DMS 273 treated with DMSO at 0.1 percent for 48 hours (cell line): ENCODE measurements at regions not wholly inside any gene's neighbourhood (a gene's known extent, or its start where the extent isn't known, plus 50 kb on each side); places are given as distances from the start of the nearest gene placed in this dataset.

Experiments
- DNase-seq: peaks from one replicate; lab custom pipeline; 2025; lab: John Stamatoyannopoulos, UW

- no peak for DNase-seq
Measured at GRCh38 chr13:80126389-80127068, 214.4 kb downstream of the SPRY2 start.

GRCh38 chr13:80123945-80124344 is 217.0 kb downstream of the SPRY2 start:
- no peak for DNase-seq

- no peak for DNase-seq
Measured at GRCh38 chr13:80121038-80121437, 219.9 kb downstream of the SPRY2 start.

DNA sequence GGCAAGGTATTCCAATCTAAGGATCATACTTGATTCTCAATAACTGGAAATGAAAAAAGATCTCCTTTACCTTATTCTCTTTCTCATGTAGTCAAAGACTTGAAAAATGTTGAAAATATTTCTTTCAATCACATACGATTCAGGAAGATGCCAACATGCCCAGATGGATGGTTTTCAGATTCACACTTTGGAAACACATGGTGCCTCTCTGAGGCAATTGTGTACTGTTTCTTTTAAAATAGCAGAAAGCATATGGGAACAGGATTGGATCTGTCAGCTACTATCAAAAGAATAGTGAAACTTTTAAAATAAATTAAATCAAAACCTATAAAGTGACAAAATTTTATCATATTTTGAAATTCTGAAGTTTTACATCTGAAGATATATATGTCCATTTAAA is 222.4 kb downstream of the SPRY2 start:
- DNase-seq = no peak

DNA sequence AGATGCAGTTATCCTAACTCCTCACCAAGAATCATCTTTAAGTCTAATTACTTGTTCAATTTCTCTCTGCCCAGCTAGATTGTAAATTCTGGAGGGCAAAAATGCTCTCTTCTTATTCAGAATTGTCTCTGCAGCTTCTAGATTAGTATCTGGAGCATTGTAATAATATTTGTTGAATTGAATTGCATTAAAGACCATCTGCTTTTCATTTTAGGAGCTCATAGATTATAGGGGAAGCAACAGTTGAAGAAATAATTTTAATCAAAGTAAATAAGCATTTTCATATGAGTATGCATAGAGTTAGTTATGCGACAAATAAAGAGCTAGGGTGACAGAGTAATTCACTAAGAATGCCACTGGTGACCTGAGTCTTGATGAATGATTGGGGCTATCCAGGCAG is 222.8 kb downstream of the SPRY2 start:
- DNase-seq = no peak

DNA sequence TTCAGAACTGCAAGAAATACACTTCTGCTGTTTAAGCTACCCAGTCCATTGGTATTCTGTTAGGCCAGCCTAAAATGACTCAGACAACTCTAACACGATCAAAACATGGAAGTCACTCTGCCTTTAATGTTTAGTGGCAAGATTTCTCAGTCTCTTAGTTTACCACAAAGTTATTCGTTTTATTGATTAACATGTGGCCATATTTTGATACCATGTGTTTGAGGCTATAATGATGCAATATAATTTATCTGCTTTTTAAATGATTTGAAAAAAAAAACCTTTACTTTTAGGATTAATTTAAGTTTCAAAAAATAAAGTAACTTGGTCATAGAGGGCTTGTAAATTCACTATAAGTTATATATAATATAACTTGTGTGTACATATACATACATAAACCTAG is 223.4 kb downstream of the SPRY2 start:
- DNase-seq = no peak

GRCh38 chr13:80116107-80116506 is 224.8 kb downstream of the SPRY2 start:
- peak; percentile 27 for DNase-seq

- no peak for DNase-seq
Measured at GRCh38 chr13:80115616-80116015, 225.3 kb downstream of the SPRY2 start.

DNA sequence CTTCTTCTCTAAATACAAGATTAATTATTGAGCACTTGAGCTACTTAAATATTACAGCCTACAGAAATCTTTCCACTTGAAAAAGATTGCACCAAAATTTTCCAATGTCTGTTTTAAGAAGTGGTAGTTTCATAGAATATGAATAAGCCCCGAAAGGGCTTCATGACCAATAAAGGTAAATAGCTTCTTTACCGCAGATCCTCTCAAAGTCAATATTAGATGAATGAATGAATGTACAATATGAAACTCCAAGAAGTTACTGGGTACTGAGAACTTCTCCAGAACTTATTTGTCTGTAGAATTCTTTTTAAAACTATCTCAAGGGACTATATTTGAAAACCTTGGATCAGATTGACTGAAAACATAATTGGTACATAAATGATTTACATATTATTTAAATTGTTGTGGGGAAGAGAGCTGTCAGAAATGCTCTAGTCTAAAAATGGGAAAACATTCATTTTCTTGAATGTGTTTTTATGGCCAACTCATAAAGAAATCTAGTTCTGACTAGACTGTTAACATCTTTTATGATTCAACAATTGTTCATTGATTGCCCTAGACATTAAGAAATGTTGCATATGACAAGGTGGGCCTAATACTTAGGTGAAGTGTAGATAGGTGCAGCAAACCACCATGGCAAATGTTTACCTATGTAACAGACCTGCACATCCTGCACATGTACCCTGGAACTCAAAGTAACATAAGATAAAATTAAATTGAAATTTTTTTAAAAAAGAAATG is 227.0 kb downstream of the SPRY2 start:
- DNase-seq = no peak

- no peak for DNase-seq
Measured at GRCh38 chr13:80109303-80109702, 231.6 kb downstream of the SPRY2 start.

- no peak for DNase-seq
Measured at GRCh38 chr13:80105350-80105749, 235.6 kb downstream of the SPRY2 start.

GRCh38 chr13:80101040-80101439 is 239.9 kb downstream of the SPRY2 start:
- DNase-seq = no peak

GRCh38 chr13:80100636-80101035 is 240.3 kb downstream of the SPRY2 start:
- no peak for DNase-seq

DNA sequence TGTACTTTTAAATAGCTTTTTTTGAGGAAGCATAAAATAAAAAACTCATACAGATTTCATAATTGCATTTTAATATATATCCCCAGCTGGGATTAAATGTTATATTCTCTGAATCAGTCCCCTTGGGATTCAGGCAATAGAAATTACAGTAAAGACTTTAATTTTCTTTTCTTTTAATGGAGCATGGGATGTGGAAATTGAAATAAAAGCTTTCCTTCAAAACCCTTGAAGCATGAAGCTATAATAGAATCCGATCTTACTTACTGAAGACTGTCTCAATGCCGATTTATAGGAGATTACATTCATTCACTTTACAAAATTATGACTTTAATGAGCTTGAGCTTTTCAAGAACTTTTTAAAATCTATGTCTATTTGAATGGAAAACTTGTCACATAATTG is 243.4 kb downstream of the SPRY2 start:
- no peak for DNase-seq

DNA sequence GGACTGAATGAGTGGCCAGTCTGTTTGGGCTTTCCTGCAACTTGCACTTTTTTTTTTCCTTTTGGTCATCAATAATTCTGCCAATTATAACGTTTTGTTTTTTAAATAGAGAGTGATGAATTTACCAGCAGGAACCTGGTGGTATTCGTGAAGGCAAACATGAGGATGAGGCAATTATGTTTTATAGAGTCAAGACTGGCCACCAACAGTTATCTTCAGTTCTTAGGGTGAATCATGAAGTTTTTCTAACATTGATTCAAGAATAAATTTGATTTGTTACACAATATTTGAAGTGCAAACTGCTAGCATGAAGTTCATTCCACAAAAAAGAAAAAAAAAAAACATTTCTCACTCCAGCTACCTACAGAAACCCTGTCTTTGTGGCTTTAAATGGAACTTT is 244.5 kb downstream of the SPRY2 start:
- no peak for DNase-seq

DNA sequence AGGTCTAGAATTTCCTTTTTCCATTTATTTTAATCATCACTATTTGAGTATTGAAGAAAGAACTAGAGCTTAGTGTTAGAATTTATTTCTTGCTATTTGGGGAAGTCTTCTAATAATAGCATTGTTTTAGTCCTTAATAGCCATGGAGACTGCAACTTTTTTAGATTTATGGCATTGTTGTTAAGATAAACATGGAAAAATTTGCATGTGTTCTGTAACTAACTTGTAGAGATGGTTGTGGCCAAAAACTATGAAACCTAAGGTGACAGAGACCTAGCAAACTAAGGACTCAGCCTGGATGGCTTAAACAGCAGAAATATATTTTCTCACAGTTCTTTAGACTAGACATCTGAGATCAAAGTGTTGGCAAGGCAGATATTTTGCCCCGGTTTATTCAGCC is 246.4 kb downstream of the SPRY2 start:
- DNase-seq = no peak

DNA sequence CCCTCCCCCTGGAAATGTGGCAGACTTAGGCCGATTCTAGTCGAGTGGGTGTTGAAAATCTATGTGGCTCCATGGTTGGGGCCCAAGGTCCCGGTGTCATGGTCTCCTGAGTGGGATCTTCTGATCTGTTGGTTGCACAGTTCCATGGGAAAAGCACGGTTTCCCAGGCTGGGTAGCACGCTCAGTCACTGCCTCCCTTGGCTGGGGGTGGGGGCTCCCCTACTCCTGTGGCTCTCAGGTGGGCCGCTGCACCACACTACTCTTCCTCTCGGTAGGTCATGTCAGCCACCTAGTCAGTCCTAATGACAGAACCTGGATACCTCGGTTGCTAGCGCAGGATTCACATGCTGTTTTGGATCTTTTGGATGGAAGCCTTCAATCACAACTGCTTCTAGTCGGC is 247.0 kb downstream of the SPRY2 start:
- DNase-seq = no peak

- DNase-seq = no peak
Measured at GRCh38 chr13:80086304-80086721, 254.6 kb downstream of the SPRY2 start.

DNA sequence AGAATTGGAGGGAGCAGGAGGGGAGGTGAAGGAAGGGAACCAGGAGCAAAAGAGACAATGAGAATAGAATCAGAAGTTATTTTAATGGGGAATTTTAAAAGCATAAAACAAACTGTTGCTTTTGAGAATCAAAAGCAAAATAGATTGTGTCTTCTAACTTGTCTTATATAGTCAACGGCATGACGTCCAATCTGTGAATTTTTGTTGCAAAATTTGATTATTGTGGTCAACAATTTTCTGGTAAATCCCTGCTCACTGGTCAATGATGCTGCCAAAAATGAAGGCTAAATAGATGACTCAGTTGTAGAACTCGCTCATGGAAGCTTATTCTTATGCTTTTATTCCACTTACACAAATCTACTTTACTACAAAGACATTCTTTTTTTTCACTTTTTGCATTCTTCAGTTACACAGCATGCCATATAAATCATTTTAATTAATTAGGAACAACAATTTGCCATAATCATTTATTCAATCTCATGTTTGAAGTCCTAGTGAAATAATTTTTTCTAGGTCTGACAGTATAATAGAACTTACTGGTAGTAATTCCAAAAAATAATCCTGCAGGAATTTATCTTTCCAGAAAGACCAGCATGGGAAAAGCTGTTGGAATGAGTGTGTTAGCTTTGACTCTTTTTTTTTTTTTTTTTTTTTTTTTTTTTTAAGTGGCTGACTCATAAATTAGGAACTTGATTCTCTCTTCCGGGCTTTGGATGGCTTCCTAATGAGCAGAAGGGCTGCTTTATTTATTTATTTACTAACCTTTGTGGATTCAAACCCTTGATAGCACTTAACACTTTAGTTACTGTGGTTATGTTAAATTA is 256.9 kb downstream of the SPRY2 start:
- peak; percentile 44 for DNase-seq

DNA sequence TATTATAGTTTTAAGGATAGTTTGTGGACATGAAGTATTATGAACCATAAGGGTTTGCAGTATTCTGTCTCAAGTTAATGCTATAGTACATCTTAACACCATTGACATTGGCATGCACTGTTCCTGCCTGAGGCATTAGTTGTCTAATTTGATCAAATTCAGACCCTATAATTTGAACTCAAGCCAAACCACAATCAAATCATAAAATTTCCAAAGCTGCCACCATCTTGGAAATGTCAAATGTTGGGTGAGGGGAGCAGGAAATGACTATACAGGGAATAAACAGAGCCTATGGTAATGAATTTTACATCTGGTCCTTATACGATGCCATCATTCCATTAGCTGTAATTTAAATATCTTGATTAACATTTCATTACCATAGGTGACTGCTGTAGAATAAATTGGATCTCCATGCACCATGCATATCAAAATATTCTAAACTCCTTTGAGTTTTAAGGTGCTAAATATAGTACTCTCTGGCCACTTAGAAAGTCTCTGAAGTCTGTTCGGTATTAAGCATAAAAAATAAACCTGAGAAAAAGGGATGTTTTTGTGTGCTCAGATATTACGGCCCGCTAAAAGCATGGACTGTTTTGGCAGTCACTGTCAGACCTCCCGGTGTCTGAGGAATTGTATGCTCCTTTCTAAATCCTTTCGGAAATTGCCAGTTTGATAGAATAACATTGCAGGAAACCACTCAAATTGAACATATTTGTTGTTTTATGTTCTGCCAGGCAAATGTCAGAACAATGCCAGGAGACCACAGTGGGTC is 257.7 kb downstream of the SPRY2 start:
- DNase-seq = no peak

- DNase-seq = no peak
Measured at GRCh38 chr13:80082396-80083080, 258.4 kb downstream of the SPRY2 start.

DNA sequence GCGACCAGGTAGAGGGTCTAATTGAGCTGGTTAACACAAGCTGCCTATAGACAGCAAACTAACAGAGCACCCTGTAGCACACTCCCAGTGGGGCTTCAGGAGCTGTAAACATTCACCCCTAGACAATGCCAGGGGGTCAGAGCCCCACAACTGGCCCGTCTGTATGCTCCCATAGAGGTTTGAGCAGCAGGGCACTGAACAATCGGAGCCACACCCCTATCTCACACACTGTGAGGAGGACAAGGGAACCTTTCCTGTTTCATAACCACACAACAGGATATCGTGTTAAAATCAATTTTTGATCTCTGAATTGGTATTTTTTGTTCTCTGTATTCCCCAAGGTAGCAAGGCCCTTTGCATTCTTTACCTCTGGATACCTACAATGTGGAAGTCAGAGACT is 266.1 kb downstream of the SPRY2 start:
- DNase-seq = no peak
